ENCODE measurements at regions not wholly inside any gene's neighbourhood (a gene's known extent, or its start where the extent isn't known, plus 50 kb on each side); places are given as distances from the start of the nearest gene placed in this dataset.

GRCh38 chr6:84409911-84410310 lies 182.5 kb upstream of the CEP162 start:
- TF ChIP-seq POLR2A (IDR thresholded peaks at IDR 0.05; ENCODE audit: low read length) (no peak), GATA1 (IDR thresholded peaks at IDR 0.05; ENCODE audit: low read depth, low read length) (no peak)

All from erythroblast (primary cell).